ENCODE measurements at regions not wholly inside any gene's neighbourhood (a gene's known extent, or its start where the extent isn't known, plus 50 kb on each side); places are given as distances from the start of the nearest gene placed in this dataset.

DNA sequence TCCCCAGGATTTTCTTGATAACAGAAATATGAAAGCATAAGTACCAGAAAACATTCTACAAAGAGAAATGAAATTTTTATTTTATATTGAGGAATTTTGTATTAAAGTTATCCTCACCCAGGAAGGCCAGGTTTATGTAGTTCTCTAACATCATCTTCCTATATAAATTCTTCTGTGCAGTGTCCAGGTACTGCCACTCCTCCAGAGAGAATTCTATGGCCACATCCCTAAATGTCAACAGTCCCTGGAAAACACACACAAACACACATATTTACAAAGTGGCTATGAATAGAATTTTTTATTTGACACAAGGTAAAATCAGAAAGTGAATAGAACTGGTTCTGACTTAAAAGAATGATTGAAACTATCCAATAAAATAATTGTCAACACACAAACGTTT lies 110.5 kb upstream of the ZNF91 start (continued):
- TF ChIP-seq, protein P1, sequence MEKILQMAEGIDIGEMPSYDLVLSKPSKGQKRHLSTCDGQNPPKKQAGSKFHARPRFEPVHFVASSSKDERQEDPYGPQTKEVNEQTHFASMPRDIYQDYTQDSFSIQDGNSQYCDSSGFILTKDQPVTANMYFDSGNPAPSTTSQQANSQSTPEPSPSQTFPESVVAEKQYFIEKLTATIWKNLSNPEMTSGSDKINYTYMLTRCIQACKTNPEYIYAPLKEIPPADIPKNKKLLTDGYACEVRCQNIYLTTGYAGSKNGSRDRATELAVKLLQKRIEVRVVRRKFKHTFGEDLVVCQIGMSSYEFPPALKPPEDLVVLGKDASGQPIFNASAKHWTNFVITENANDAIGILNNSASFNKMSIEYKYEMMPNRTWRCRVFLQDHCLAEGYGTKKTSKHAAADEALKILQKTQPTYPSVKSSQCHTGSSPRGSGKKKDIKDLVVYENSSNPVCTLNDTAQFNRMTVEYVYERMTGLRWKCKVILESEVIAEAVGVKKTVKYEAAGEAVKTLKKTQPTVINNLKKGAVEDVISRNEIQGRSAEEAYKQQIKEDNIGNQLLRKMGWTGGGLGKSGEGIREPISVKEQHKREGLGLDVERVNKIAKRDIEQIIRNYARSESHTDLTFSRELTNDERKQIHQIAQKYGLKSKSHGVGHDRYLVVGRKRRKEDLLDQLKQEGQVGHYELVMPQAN (IDR thresholded peaks at IDR 0.05; ENCODE audit: borderline replicate concordance): no peak
- TF ChIP-seq SRSF9 (IDR thresholded peaks at IDR 0.05; ENCODE audit: borderline replicate concordance, low read depth, low read length): no peak
- TF ChIP-seq CC2D1A (IDR thresholded peaks at IDR 0.05): no peak
- no peak for TF ChIP-seq TSHZ1 (CRISPR knock-in tag; IDR thresholded peaks at IDR 0.05)
- TF ChIP-seq ZNF695 (CRISPR knock-in tag; IDR thresholded peaks at IDR 0.05): no peak
- TF ChIP-seq MTA3 (IDR thresholded peaks at IDR 0.05; ENCODE audit: borderline replicate concordance): no peak
- TF ChIP-seq RBM39 (optimal IDR thresholded peaks at IDR 0.05; ENCODE audit: low read depth, low read length): no peak
